ENCODE measurements at regions not wholly inside any gene's neighbourhood (a gene's known extent, or its start where the extent isn't known, plus 50 kb on each side); places are given as distances from the start of the nearest gene placed in this dataset.
"Not testable (repeated sequence)": the region's sequence is repeated elsewhere in the genome, so short reads cannot be mapped to it uniquely, and the experiment has no call there.

- Mint-ChIP-seq H3K4me1 (ENCODE audit: low read depth) (no peaks in the 10 kb centered on the region), H3K4me3 (no peak overlapping the region), H3K27ac (no peak overlapping the region), H3K36me3 (ENCODE audit: low read depth) (no peaks in the 10 kb centered on the region), H3K27me3 (no peaks in the 10 kb centered on the region), H3K9me3 (no peaks in the 10 kb centered on the region)
- intact Hi-C loops (cut with micrococcal nuclease) = no loop called here
These were observed 424.5 kb downstream of the SOX2 start for GRCh38 chr3:182136008-182136910.

- no peak overlapping the region for H3K4me3 Mint-ChIP-seq
- H3K9me3 Mint-ChIP-seq = no peaks in the 10 kb centered on the region
- no peaks in the 10 kb centered on the region for H3K27me3 Mint-ChIP-seq
- H3K27ac Mint-ChIP-seq = no peak overlapping the region
- H3K4me1 Mint-ChIP-seq (ENCODE audit: low read depth) = no peaks in the 10 kb centered on the region
- intact Hi-C loops (cut with micrococcal nuclease) = no loop called here
- H3K36me3 Mint-ChIP-seq (ENCODE audit: low read depth) = no peaks in the 10 kb centered on the region
These were observed 426.7 kb downstream of the SOX2 start for GRCh38 chr3:182138393-182138792.

GRCh38 chr3:182139627-182140357 is 428.1 kb downstream of the SOX2 start:
- H3K36me3 Mint-ChIP-seq (ENCODE audit: low read depth) = no peaks in the 10 kb centered on the region
- no peak overlapping the region for H3K4me3 Mint-ChIP-seq
- intact Hi-C loops (cut with micrococcal nuclease) = no loop called here
- no peaks in the 10 kb centered on the region for H3K4me1 Mint-ChIP-seq (ENCODE audit: low read depth)
- no peaks in the 10 kb centered on the region for H3K9me3 Mint-ChIP-seq
- H3K27me3 Mint-ChIP-seq = no peaks in the 10 kb centered on the region
- no peak overlapping the region for H3K27ac Mint-ChIP-seq

- intact Hi-C loops (cut with micrococcal nuclease) = no loop called here
- H3K4me1 Mint-ChIP-seq (ENCODE audit: low read depth) = no peaks in the 10 kb centered on the region
- H3K4me3 Mint-ChIP-seq = no peak overlapping the region
- no peaks in the 10 kb centered on the region for H3K9me3 Mint-ChIP-seq
- H3K27ac Mint-ChIP-seq = no peak overlapping the region
- no peaks in the 10 kb centered on the region for H3K27me3 Mint-ChIP-seq
- no peaks in the 10 kb centered on the region for H3K36me3 Mint-ChIP-seq (ENCODE audit: low read depth)
These were observed 431.2 kb downstream of the SOX2 start for GRCh38 chr3:182142928-182143327.

- Mint-ChIP-seq H3K4me3 (no peak overlapping the region), H3K27ac (no peak overlapping the region), H3K9me3 (no peaks in the 10 kb centered on the region), H3K27me3 (no peaks in the 10 kb centered on the region), H3K4me1 (ENCODE audit: low read depth) (no peaks in the 10 kb centered on the region), H3K36me3 (ENCODE audit: low read depth) (no peaks in the 10 kb centered on the region)
- intact Hi-C loops (cut with micrococcal nuclease) = no loop called here
These were observed 432.2 kb downstream of the SOX2 start for GRCh38 chr3:182143903-182144302.

DNA sequence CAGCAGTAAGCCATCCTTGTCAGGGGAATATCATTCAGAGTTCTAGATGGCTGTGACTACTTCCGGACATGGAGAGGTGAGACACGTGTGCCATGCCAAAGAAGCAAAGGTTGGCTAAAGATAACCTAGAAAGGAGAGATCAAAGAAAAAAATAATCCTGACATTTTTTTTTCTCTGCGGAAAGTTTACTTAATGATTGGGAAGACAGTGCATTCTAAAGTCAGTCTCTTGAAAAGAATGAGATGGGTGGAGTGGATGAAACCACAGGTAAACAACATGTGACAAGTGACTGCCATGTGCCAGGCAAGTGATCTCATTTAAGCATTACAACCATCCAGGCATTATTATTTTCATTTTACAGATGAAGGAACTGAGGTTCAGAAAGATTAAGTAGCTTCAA is 436.6 kb downstream of the SOX2 start:
- no peak overlapping the region for H3K4me3 Mint-ChIP-seq
- intact Hi-C loops (cut with micrococcal nuclease) = no loop called here
- H3K36me3 Mint-ChIP-seq (ENCODE audit: low read depth) = no peaks in the 10 kb centered on the region
- no peaks in the 10 kb centered on the region for H3K4me1 Mint-ChIP-seq (ENCODE audit: low read depth)
- no peak overlapping the region for H3K27ac Mint-ChIP-seq
- peaks cover 15% of the 10 kb centered on the region for H3K9me3 Mint-ChIP-seq
- no peaks in the 10 kb centered on the region for H3K27me3 Mint-ChIP-seq

- intact Hi-C loops (cut with micrococcal nuclease) = no loop called here
- Mint-ChIP-seq H3K4me3 (no peak overlapping the region), H3K36me3 (ENCODE audit: low read depth) (no peaks in the 10 kb centered on the region), H3K27ac (no peak overlapping the region), H3K4me1 (ENCODE audit: low read depth) (no peaks in the 10 kb centered on the region), H3K27me3 (no peaks in the 10 kb centered on the region), H3K9me3 (peaks cover 26% of the 10 kb centered on the region)
These were observed 437.9 kb downstream of the SOX2 start for GRCh38 chr3:182149594-182149993.

DNA sequence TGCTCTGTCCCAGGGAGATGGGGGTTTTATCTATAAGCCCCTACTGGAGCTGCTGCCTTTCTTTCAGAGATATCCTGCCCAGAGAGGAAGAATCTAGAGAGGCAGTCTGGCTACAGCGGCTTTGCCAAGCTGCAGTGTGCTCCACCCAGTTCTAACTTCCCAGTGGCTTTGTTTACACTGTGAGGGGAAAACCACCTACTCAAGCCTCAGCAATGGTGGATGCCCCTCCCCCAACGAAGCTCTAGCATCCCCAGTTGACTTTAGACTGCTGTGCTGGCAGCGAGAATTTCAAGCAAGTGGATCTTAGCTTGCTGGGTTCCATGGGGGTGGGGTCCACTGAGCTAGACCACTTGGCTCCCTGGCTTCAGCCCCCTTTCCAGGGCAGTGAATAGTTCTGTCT is 444.6 kb downstream of the SOX2 start:
- peaks cover 36% of the 10 kb centered on the region for H3K9me3 Mint-ChIP-seq
- H3K27me3 Mint-ChIP-seq; H3K27ac Mint-ChIP-seq; H3K36me3 Mint-ChIP-seq (ENCODE audit: low read depth); intact Hi-C loops (cut with micrococcal nuclease); H3K4me1 Mint-ChIP-seq (ENCODE audit: low read depth); H3K4me3 Mint-ChIP-seq: not testable (repeated sequence)

DNA sequence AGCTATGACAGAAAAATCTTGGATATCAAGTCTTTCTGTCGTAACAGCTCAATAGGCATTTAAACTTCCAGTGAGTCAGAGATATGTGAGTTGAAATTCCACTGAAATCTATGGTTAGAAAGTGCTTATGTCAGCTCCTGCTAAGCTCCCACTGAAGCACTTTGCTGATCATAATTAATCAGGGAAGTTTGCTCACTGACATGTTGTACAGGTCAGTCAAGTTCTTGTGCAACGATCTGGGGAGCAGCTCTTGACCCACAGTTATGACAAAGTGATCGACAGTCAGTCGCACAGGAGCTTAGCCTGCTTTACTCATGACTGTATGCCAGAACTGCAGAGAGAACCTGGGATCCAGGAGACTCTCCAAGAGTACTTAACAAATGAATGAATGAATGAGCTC is 453.5 kb downstream of the SOX2 start:
- intact Hi-C loops (cut with micrococcal nuclease) = no loop called here
- Mint-ChIP-seq H3K4me3 (no peak overlapping the region), H3K9me3 (no peaks in the 10 kb centered on the region), H3K36me3 (ENCODE audit: low read depth) (no peaks in the 10 kb centered on the region), H3K27me3 (no peaks in the 10 kb centered on the region), H3K4me1 (ENCODE audit: low read depth) (no peaks in the 10 kb centered on the region), H3K27ac (no peak overlapping the region)

GRCh38 chr3:182172534-182172933 is 460.8 kb downstream of the SOX2 start:
- Mint-ChIP-seq H3K4me1 (ENCODE audit: low read depth) (no peaks in the 10 kb centered on the region), H3K9me3 (no peaks in the 10 kb centered on the region), H3K27ac (no peak overlapping the region), H3K27me3 (no peaks in the 10 kb centered on the region), H3K4me3 (no peak overlapping the region), H3K36me3 (ENCODE audit: low read depth) (no peaks in the 10 kb centered on the region)
- intact Hi-C loops (cut with micrococcal nuclease) = no loop called here

DNA sequence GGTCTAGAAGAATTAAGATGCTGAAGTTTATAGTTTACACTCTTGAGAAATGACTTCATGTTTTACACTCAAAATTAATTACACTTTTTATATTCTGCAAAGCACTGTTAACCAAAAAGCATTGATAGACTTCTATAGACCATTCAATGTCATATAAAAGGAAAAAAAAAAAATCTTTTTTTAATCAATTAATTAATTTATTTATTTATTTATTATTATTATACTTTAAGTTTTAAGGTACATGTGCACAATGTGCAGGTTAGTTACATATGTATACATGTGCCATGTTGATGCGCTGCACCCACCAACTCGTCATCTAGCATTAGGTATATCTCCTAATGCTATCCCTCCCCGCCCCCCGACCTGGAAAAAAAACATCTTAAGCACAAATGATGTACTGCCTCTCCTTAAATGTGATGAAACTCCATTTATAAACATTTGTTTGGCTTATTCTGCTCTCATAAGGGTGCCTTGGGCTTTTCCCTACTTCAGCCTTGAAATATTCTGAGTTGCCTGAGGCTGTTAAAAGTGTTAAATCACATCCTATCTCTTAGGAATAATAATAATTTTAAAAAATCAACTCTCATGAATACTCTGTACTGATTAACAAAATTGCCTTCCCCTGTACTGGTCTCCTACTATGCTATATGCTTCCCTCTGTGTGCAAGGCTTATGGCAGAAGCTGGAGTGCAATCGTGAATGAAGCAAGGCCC is 466.9 kb downstream of the SOX2 start:
- intact Hi-C loops (cut with micrococcal nuclease) = no loop called here
- Mint-ChIP-seq H3K27ac (no peak overlapping the region), H3K4me3 (no peak overlapping the region), H3K4me1 (ENCODE audit: low read depth) (no peaks in the 10 kb centered on the region), H3K9me3 (peaks cover 5% of the 10 kb centered on the region), H3K36me3 (ENCODE audit: low read depth) (no peaks in the 10 kb centered on the region), H3K27me3 (no peaks in the 10 kb centered on the region)

DNA sequence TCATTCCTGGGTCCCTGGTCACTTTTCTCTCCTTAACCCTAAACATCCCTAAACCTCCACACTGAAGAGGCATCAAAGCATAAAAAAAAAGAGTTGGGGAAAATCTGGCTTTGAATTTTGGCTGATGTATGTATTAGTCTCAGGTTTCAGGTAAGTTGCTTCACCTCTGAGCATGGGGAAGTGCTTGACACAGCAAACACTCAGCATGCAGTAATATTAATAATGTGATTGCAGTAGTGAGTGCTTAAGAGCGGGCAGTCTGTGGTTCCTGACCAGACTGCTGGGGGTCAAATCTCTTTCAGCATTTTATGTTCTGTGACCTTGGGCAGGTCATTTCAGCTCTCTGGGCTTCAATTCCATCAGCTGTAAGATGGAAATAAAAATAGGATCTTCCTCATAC is 467.9 kb downstream of the SOX2 start:
- intact Hi-C loops (cut with micrococcal nuclease) = no loop called here
- Mint-ChIP-seq H3K9me3 (peaks cover 14% of the 10 kb centered on the region), H3K4me1 (ENCODE audit: low read depth) (no peaks in the 10 kb centered on the region), H3K27ac (no peak overlapping the region), H3K4me3 (no peak overlapping the region), H3K27me3 (no peaks in the 10 kb centered on the region), H3K36me3 (ENCODE audit: low read depth) (no peaks in the 10 kb centered on the region)

- H3K4me1 Mint-ChIP-seq (ENCODE audit: low read depth) = no peaks in the 10 kb centered on the region
- no peak overlapping the region for H3K27ac Mint-ChIP-seq
- intact Hi-C loops (cut with micrococcal nuclease) = no loop called here
- no peaks in the 10 kb centered on the region for H3K36me3 Mint-ChIP-seq (ENCODE audit: low read depth)
- peaks cover 14% of the 10 kb centered on the region for H3K9me3 Mint-ChIP-seq
- H3K27me3 Mint-ChIP-seq = no peaks in the 10 kb centered on the region
- no peak overlapping the region for H3K4me3 Mint-ChIP-seq
These were observed 469.1 kb downstream of the SOX2 start for GRCh38 chr3:182180654-182181385.
